ENCODE measurements at regions not wholly inside any gene's neighbourhood (a gene's known extent, or its start where the extent isn't known, plus 50 kb on each side); places are given as distances from the start of the nearest gene placed in this dataset.

GRCh38 chr10:10596256-10596655 is 421.4 kb upstream of the CELF2 start:
- no peak for TF ChIP-seq GATA2 (IDR thresholded peaks at IDR 0.05; ENCODE audit: insufficient read depth, insufficient read length, low read depth, low read length)
- no peak for TF ChIP-seq POLR2A (IDR thresholded peaks at IDR 0.05; ENCODE audit: low read depth, low read length)
- TF ChIP-seq CTCF (IDR thresholded peaks at IDR 0.05; ENCODE audit: extremely low read depth in 1 of 2, insufficient read depth in 1 of 2, low read depth in 1 of 2, low read length in 2 of 2), result no peak
- no peak for TF ChIP-seq EZH2 (IDR thresholded peaks at IDR 0.05; ENCODE audit: borderline replicate concordance, low read depth, low read length, severe bottlenecking)
- TF ChIP-seq FOS (IDR thresholded peaks at IDR 0.05; ENCODE audit: borderline replicate concordance, insufficient read depth, low read length), result no peak
- no peak for TF ChIP-seq POLR2AphosphoS5 (IDR thresholded peaks at IDR 0.05; ENCODE audit: insufficient read depth, low read depth, low read length)
- no peak for TF ChIP-seq MAX (IDR thresholded peaks at IDR 0.05; ENCODE audit: insufficient read depth, insufficient read length)
- TF ChIP-seq MYC (IDR thresholded peaks at IDR 0.05; ENCODE audit: low read depth, low read length), result no peak
- TF ChIP-seq JUN (IDR thresholded peaks at IDR 0.05; ENCODE audit: borderline replicate concordance, insufficient read depth, insufficient read length, low read depth), result no peak

Measured in endothelial cell of umbilical vein (primary cell).